ENCODE measurements at regions not wholly inside any gene's neighbourhood (a gene's known extent, or its start where the extent isn't known, plus 50 kb on each side); places are given as distances from the start of the nearest gene placed in this dataset.

GRCh38 chr12:58139894-58140293 is 198.5 kb downstream of the ATP23 start:
- DNase-seq (ENCODE audit: low read depth), result no peak

- no peak for DNase-seq (ENCODE audit: low read depth)
These were observed 199.0 kb downstream of the ATP23 start for GRCh38 chr12:58140395-58140794.

- DNase-seq (ENCODE audit: low read depth), result no peak
These were observed 201.6 kb downstream of the ATP23 start for GRCh38 chr12:58142991-58143390.

- DNase-seq (ENCODE audit: low read depth), result peak; percentile 3
These were observed 202.2 kb downstream of the ATP23 start for GRCh38 chr12:58143498-58143995.

- peak; percentile 95 for DNase-seq (ENCODE audit: low read depth)
These were observed 207.0 kb downstream of the ATP23 start for GRCh38 chr12:58148405-58148804.

GRCh38 chr12:58148976-58149375 is 207.6 kb downstream of the ATP23 start:
- no peak for DNase-seq (ENCODE audit: low read depth)

GRCh38 chr12:58154359-58154758 is 213.0 kb downstream of the ATP23 start:
- DNase-seq (ENCODE audit: low read depth), result no peak

- DNase-seq (ENCODE audit: low read depth), result no peak
These were observed 215.3 kb downstream of the ATP23 start for GRCh38 chr12:58156697-58157096.

- DNase-seq (ENCODE audit: low read depth), result peak; percentile 15
These were observed 218.6 kb downstream of the ATP23 start for GRCh38 chr12:58159941-58160340.

- DNase-seq (ENCODE audit: low read depth), result no peak
These were observed 220.4 kb downstream of the ATP23 start for GRCh38 chr12:58161773-58162172.

GRCh38 chr12:58163021-58163420 is 221.7 kb downstream of the ATP23 start:
- no peak for DNase-seq (ENCODE audit: low read depth)

- no peak for DNase-seq (ENCODE audit: low read depth)
These were observed 225.3 kb downstream of the ATP23 start for GRCh38 chr12:58166643-58167042.

- DNase-seq (ENCODE audit: low read depth), result no peak
These were observed 226.3 kb downstream of the ATP23 start for GRCh38 chr12:58167622-58168021.

- peak; percentile 7 for DNase-seq (ENCODE audit: low read depth)
These were observed 228.5 kb downstream of the ATP23 start for GRCh38 chr12:58169826-58170225.

- DNase-seq (ENCODE audit: low read depth), result peak; percentile 38
These were observed 230.5 kb downstream of the ATP23 start for GRCh38 chr12:58171914-58172313.

GRCh38 chr12:58172433-58173073 is 231.2 kb downstream of the ATP23 start:
- no peak for DNase-seq (ENCODE audit: low read depth)

- DNase-seq (ENCODE audit: low read depth), result no peak
These were observed 232.9 kb downstream of the ATP23 start for GRCh38 chr12:58174316-58174715.

GRCh38 chr12:58176296-58176869 is 235.0 kb downstream of the ATP23 start:
- DNase-seq (ENCODE audit: low read depth), result peak; percentile 53

- DNase-seq (ENCODE audit: low read depth), result no peak
These were observed 236.0 kb downstream of the ATP23 start for GRCh38 chr12:58177366-58177765.

- DNase-seq (ENCODE audit: low read depth), result no peak
These were observed 242.8 kb downstream of the ATP23 start for GRCh38 chr12:58184212-58184611.

- DNase-seq (ENCODE audit: low read depth), result no peak
These were observed 245.0 kb downstream of the ATP23 start for GRCh38 chr12:58186401-58186800.

- no peak for DNase-seq (ENCODE audit: low read depth)
These were observed 245.5 kb downstream of the ATP23 start for GRCh38 chr12:58186914-58187313.

GRCh38 chr12:58189030-58189429 is 247.7 kb downstream of the ATP23 start:
- no peak for DNase-seq (ENCODE audit: low read depth)

- DNase-seq (ENCODE audit: low read depth), result no peak
These were observed 248.5 kb downstream of the ATP23 start for GRCh38 chr12:58189893-58190292.

All from RPMI7951 (cell line).